Common myeloid progenitor, CD34-positive (primary cell): ENCODE measurements at regions not wholly inside any gene's neighbourhood (a gene's known extent, or its start where the extent isn't known, plus 50 kb on each side); places are given as distances from the start of the nearest gene placed in this dataset.

Experiments
- CTCF ChIA-PET: fragments of 350-600 bp; sonication (Branson Sonifier 250); formaldehyde crosslinking; loops from one replicate; lab custom pipeline; 2021; ENCODE audit warnings: antibody characterized with exemption; lab: Charles Lee
- POLR2A ChIA-PET: fragments of 350-600 bp; sonication (Branson Sonifier 250); formaldehyde crosslinking; loops from one replicate; lab custom pipeline; 2021; ENCODE audit warnings: antibody characterized with exemption; lab: Charles Lee
- DNase-seq, 3 donors: peaks; one replicate each; pipeline versions ENCODE4 v3.0.0 to v3.0.0-alpha.2; 2013
- H3K27ac ChIP-seq, 2 experiments: 1 replicate in 1 of 2; 2 replicates in 1 of 2; pipeline ENCODE4 v1.7.0; 2013; ENCODE audit warnings: inconsistent platforms in 2 of 2, low read length in 2 of 2, mild to moderate bottlenecking in 2 of 2, low read depth in 1 of 2, moderate library complexity in 1 of 2; ENCODE audit not compliant: severe bottlenecking in 2 of 2, insufficient read depth in 1 of 2, poor library complexity in 1 of 2
- H3K27me3 ChIP-seq, 5 experiments: replicated peaks in 2 of 5; 1 replicate in 3 of 5; 2 replicates in 2 of 5; pipeline versions ENCODE4 v1.6.1 to v1.7.0; 2013; ENCODE audit warnings: low read length in 4 of 5, mild to moderate bottlenecking in 2 of 5, moderate library complexity in 2 of 5, inconsistent platforms in 1 of 5; ENCODE audit not compliant: insufficient read depth in 5 of 5, control insufficient read depth in 4 of 5
- H3K36me3 ChIP-seq, 4 experiments: 1 replicate in 2 of 4; 2 replicates in 2 of 4; pipeline versions ENCODE4 v1.6.1 to v1.7.0; 2013; ENCODE audit warnings: low read length in 3 of 4, control low read depth in 1 of 4, mild to moderate bottlenecking in 1 of 4; ENCODE audit not compliant: control insufficient read depth in 4 of 4, insufficient read depth in 4 of 4
- H3K4me1 ChIP-seq, 4 experiments: 1 replicate in 3 of 4; 2 replicates in 1 of 4; pipeline versions ENCODE4 v1.6.1 to v1.7.1; 2013; ENCODE audit warnings: low read length in 3 of 4, mild to moderate bottlenecking in 3 of 4, control low read depth in 1 of 4, inconsistent platforms in 1 of 4, moderate library complexity in 1 of 4; ENCODE audit not compliant: control insufficient read depth in 4 of 4, insufficient read depth in 4 of 4; ENCODE audit errors: control extremely low read depth in 1 of 4
- H3K4me3 ChIP-seq, 7 experiments: 1 replicate in 4 of 7; 2 replicates in 3 of 7; pipeline versions ENCODE4 v1.5.1 to v1.7.0; 2013; ENCODE audit warnings: mild to moderate bottlenecking in 7 of 7, low read length in 6 of 7, moderate library complexity in 6 of 7, inconsistent platforms in 2 of 7, low read depth in 2 of 7, control low read depth in 1 of 7; ENCODE audit not compliant: insufficient read depth in 4 of 7, control insufficient read depth in 1 of 7; ENCODE audit errors: extremely low read depth in 1 of 7
- H3K9me3 ChIP-seq, 5 experiments: 1 replicate in 4 of 5; 2 replicates in 1 of 5; pipeline versions ENCODE4 v1.6.1 to v1.7.1; 2013; ENCODE audit warnings: low read length in 4 of 5, mild to moderate bottlenecking in 2 of 5, inconsistent platforms in 1 of 5, low read depth in 1 of 5, moderate library complexity in 1 of 5; ENCODE audit not compliant: control insufficient read depth in 4 of 5, insufficient read depth in 2 of 5; ENCODE audit errors: control extremely low read depth in 1 of 5
- WGBS: methylation state at CpG from one replicate; pipeline ENCODE4 v1.1.5; 2013; ENCODE audit not compliant: insufficient coverage; 5-methylcytosine and 5-hydroxymethylcytosine counted together

DNA sequence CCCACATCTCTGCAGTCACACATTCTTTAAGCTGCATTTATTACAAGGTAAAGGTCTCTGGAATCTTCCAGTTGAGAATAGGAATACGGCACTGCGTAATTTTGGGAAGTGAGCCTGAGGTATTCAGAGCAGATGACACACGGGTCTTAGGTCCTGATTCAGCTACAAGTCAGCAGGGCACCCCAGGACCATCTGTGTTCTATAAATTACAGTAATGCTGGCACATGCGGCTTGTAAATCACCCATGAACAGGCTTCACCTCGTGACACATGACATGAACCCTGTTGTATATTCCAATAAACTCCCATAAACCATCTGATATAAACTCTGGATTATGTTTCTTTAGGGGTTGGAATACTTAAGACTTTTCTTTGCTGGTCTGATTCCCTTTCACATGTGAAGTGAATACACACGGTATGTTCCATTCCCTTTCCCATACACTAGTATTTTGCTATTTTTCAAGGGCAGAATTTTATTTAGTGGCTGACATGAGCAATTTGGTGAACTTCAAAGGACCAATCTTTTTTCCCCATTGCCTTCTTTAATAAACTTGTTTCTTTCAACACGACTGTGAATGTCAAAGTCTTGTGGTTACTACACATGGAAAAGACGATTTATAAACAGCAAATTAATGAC, 298.6 kb downstream of the MEIS1 start:
- CTCF ChIA-PET: no interaction called here
- no peak overlapping the region for H3K4me3 ChIP-seq
- H3K27me3 ChIP-seq: no peaks in the 10 kb centered on the region
- no peak for DNase-seq
- no peak overlapping the region for H3K27ac ChIP-seq
- WGBS: 100% methylated on average over 4 of the region's 8 CpGs
- peaks cover 0 to 3% (median 0%) of the 10 kb centered on the region in 4 experiments for H3K4me1 ChIP-seq
- H3K9me3 ChIP-seq: peaks cover 0 to 4% (median 0%) of the 10 kb centered on the region in 5 experiments
- POLR2A ChIA-PET: no interaction called here
- H3K36me3 ChIP-seq: no peaks in the 10 kb centered on the region

DNA sequence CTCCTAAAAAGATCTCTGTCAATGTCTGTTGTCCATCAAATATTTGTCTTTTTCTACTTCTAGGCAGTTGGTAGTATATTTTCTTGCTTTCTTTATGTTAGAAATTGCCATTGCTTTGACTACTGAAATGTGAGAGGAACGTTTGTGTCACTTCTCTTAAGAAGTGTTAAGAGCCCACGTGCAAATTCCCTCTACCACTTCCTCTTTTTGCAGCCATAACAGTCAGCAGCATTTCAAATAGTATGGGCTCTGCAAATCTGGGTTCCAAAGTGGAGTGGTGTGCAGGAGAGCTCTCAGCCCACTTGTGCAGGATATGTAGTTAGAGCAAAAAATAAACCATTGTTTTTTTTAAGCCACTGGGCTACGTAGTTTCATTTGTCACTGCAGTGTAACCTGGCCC, 314.0 kb downstream of the MEIS1 start:
- ChIA-PET POLR2A (no interaction called here), CTCF (interaction anchor here (1.1 to 1.2 kb wide), 2 partner anchors 8 to 13 kb away, joined by 3 read pairs; no protein-coding TSS in a partner anchor)
- Histone ChIP-seq H3K4me1 (peaks cover 0 to 3% (median 0%) of the 10 kb centered on the region in 4 experiments), H3K27ac (no peak overlapping the region), H3K27me3 (no peaks in the 10 kb centered on the region), H3K9me3 (no peaks in the 10 kb centered on the region), H3K4me3 (no peak overlapping the region), H3K36me3 (no peaks in the 10 kb centered on the region)
- no CpG with 5 or more reads among the region's 3 CpGs for WGBS
- peak; percentile 43 to 93 (median 87) for DNase-seq

DNA sequence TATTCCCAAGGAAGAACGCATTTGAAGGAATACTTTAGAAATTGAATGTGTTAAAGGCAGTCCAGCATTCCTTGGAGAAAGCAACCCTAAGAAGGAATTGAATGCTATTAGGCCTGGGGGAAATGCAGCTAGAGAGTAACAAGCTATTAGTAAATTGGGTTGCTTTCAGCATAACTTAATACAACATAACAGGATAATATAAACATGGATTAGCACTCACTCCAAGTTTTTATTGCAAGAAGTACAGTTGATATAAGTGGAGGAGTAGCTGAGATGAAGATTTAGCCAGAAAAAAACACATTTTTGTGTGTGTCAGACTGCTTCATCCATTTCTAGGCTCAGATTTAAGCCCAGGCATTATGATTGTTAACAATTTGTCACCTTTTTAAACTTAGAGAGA, 314.6 kb downstream of the MEIS1 start:
- Histone ChIP-seq H3K4me3 (no peak overlapping the region), H3K9me3 (no peaks in the 10 kb centered on the region), H3K27me3 (no peaks in the 10 kb centered on the region), H3K27ac (no peak overlapping the region), H3K4me1 (peaks cover 0 to 3% (median 0%) of the 10 kb centered on the region in 4 experiments), H3K36me3 (no peaks in the 10 kb centered on the region)
- ChIA-PET CTCF (interaction anchor here (1.1 to 1.2 kb wide), 2 partner anchors 12 to 82 kb away, joined by 3 to 4 read pairs; no protein-coding TSS in a partner anchor), POLR2A (no interaction called here)
- DNase-seq: no peak
- WGBS: no CpG with 5 or more reads among the region's 1 CpG

DNA sequence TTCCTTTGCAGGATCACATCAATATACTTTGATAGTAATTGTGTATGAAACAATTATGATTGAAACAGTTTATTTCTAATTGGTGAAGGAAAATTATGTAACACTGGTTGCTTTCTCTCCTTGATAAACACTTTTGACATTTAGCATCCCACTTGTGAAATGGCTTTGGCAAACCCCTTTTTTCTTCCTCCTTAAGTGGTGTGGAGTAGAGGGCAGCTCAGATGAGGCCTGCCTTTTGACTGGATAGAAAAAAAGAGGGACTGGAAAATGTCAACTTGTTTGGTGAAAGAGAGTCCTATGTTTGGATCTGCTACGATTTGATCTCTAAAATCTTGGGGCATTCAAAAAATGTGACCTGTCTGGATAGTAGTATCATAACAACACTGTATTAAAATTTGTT, 318.3 kb downstream of the MEIS1 start:
- WGBS: no CpG with 5 or more reads among the region's 1 CpG
- no peak for DNase-seq
- Histone ChIP-seq H3K9me3 (no peaks in the 10 kb centered on the region), H3K27me3 (no peaks in the 10 kb centered on the region), H3K27ac (no peak overlapping the region), H3K36me3 (no peaks in the 10 kb centered on the region), H3K4me1 (peaks cover 0 to 3% (median 0%) of the 10 kb centered on the region in 4 experiments), H3K4me3 (no peak overlapping the region)
- ChIA-PET CTCF (no interaction called here), POLR2A (no interaction called here)

DNA sequence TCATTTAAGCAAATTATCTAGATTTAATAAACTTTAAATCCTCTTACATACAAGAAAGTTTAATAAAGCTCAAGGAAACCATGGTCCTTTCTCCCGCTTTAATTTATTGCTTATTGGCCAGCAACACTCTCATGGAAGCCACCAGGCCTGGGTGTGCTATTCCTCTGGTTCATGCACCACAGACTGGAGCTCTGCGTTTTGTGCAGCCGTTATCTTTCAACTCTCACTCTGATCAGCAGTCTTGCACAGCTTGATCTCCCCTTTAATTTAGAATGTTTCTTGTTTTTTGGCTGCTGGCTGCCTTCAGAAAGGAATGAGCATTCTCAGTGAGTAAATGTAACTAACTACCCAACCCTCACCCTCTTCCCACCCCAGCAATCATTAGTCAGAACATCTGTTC, 318.7 kb downstream of the MEIS1 start:
- Histone ChIP-seq H3K9me3 (no peaks in the 10 kb centered on the region), H3K4me3 (no peak overlapping the region), H3K27me3 (no peaks in the 10 kb centered on the region), H3K4me1 (peaks cover 0 to 2% (median 0%) of the 10 kb centered on the region in 4 experiments), H3K27ac (no peak overlapping the region), H3K36me3 (no peaks in the 10 kb centered on the region)
- CTCF ChIA-PET: no interaction called here
- DNase-seq: no peak
- POLR2A ChIA-PET: no interaction called here
- 100% methylated on average over 3 of the region's 3 CpGs for WGBS

DNA sequence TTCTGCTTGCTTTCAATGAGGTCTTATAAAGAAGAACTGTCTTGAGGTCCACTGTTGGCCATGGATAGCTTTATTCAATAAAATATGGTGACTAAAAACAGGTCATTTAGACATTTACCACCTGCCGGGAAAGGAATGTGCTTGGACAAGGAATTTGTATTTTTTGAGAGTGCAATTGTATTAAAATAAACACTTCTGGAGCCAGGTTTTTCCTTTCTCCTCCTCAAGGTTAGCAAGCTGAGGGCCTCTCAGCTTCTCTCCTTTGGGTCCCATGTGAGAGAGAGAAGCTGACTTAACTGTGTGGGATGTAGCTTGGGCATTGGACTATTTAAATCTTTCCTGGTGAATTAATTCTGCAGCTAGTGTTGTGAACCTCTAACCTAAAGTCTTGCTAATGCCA, 321.0 kb downstream of the MEIS1 start:
- CTCF ChIA-PET: interaction anchor here (1.4 kb wide), 1 partner anchor 8 kb away, joined by 3 read pairs; no protein-coding TSS in a partner anchor
- POLR2A ChIA-PET: no interaction called here
- 100% methylated on average over 1 of the region's 1 CpG for WGBS
- Histone ChIP-seq H3K4me1 (no peaks in the 10 kb centered on the region), H3K27ac (no peak overlapping the region), H3K4me3 (no peak overlapping the region), H3K9me3 (no peaks in the 10 kb centered on the region), H3K36me3 (no peaks in the 10 kb centered on the region), H3K27me3 (no peaks in the 10 kb centered on the region)
- DNase-seq: no peak

DNA sequence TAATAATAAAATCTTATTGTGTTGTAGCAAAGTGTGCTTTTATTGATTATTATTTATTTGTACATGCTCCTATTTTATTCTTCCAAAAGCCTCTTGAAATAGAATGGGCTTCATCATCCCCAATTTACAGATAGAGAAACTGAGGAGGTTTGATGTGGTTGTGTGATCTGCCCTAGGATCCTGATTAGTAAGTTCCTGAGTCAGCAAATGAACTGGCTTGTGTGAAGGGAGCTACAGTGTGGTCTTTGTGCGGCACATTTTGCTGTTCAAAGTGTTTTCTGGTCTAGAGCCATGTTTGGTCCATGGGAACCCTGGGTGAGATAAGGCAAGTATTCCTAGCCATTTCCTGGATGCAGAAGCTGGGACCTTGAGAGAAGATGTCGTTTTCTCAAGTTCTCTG, 326.9 kb downstream of the MEIS1 start:
- Histone ChIP-seq H3K27me3 (no peaks in the 10 kb centered on the region), H3K9me3 (peaks cover 0 to 5% (median 0%) of the 10 kb centered on the region in 5 experiments), H3K4me1 (no peaks in the 10 kb centered on the region), H3K27ac (no peak overlapping the region), H3K36me3 (no peaks in the 10 kb centered on the region), H3K4me3 (no peak overlapping the region)
- WGBS: 100% methylated on average over 1 of the region's 2 CpGs
- CTCF ChIA-PET: interaction anchor here (0.8 kb wide), 1 partner anchor 12 kb away, joined by 3 read pairs; no protein-coding TSS in a partner anchor
- DNase-seq: no peak
- POLR2A ChIA-PET: no interaction called here
